ENCODE measurements at regions not wholly inside any gene's neighbourhood (a gene's known extent, or its start where the extent isn't known, plus 50 kb on each side); places are given as distances from the start of the nearest gene placed in this dataset.
A peak's percentile ranks its signal among the peaks of the same experiment; 100 is the strongest.

GRCh38 chr12:97960741-97961608 is 498.4 kb downstream of the RMST start:
- Histone ChIP-seq H3K4me2 (ENCODE audit: low read length) (no peak overlapping the region), H3K9me3 (ENCODE audit: insufficient read depth, low read length) (0 out of 2 replicates have a peak, but pooled peaks cover 6% of the 10 kb centered on the region), H4K20me1 (ENCODE audit: insufficient read depth, low read length) (no peaks in the 10 kb centered on the region), H3K4me3 (ENCODE audit: low read length) (no peak overlapping the region), H3K4me1 (ENCODE audit: low read length) (no peaks in the 10 kb centered on the region), H3K36me3 (replicated peaks; ENCODE audit: low read depth, low read length) (no peaks in the 10 kb centered on the region), H3K27me3 (ENCODE audit: low read depth, low read length) (no peaks in the 10 kb centered on the region), H2AFZ (ENCODE audit: low read depth, low read length) (no peak overlapping the region), H3K27ac (ENCODE audit: low read length) (no peak overlapping the region), H3K9ac (ENCODE audit: low read length) (no peak overlapping the region), H3K79me2 (ENCODE audit: low read length) (no peaks in the 10 kb centered on the region)
- TF ChIP-seq EZH2phosphoT487 (IDR thresholded peaks at IDR 0.05; ENCODE audit: low read depth) (no peak), CTCF (IDR thresholded peaks at IDR 0.05; ENCODE audit: low read depth, low read length) (peak; percentile 84)

DNA sequence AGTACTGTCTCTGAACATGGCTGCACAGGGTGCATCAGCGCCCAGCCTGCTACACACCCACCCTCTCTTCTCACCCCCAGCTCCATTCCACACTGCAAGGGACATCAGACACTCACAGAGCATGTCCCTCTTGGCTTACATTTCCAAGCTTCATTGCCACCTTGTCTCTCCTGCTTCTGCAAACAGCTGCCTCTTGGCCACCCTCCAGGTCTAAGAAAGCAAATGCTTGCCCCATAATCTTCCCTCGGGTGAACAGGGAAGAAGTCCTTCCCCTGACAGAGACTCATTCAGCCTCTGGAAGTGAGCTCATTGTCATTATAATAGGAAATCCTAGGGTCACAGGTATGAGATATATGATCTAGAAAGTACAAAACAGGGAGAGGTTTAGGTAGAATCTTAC is 505.2 kb downstream of the RMST start:
- Histone ChIP-seq H2AFZ (ENCODE audit: low read depth, low read length) (no peak overlapping the region), H3K27ac (ENCODE audit: low read length) (no peak overlapping the region), H3K36me3 (replicated peaks; ENCODE audit: low read depth, low read length) (no peaks in the 10 kb centered on the region), H3K4me1 (ENCODE audit: low read length) (no peaks in the 10 kb centered on the region), H3K9ac (ENCODE audit: low read length) (no peak overlapping the region), H3K79me2 (ENCODE audit: low read length) (no peaks in the 10 kb centered on the region), H4K20me1 (ENCODE audit: insufficient read depth, low read length) (no peaks in the 10 kb centered on the region), H3K27me3 (ENCODE audit: low read depth, low read length) (no peaks in the 10 kb centered on the region), H3K9me3 (ENCODE audit: insufficient read depth, low read length) (no peaks in the 10 kb centered on the region), H3K4me3 (ENCODE audit: low read length) (no peak overlapping the region), H3K4me2 (ENCODE audit: low read length) (no peak overlapping the region)
- TF ChIP-seq CTCF (IDR thresholded peaks at IDR 0.05; ENCODE audit: low read depth, low read length), result no peak
- TF ChIP-seq EZH2phosphoT487 (IDR thresholded peaks at IDR 0.05; ENCODE audit: low read depth), result no peak

DNA sequence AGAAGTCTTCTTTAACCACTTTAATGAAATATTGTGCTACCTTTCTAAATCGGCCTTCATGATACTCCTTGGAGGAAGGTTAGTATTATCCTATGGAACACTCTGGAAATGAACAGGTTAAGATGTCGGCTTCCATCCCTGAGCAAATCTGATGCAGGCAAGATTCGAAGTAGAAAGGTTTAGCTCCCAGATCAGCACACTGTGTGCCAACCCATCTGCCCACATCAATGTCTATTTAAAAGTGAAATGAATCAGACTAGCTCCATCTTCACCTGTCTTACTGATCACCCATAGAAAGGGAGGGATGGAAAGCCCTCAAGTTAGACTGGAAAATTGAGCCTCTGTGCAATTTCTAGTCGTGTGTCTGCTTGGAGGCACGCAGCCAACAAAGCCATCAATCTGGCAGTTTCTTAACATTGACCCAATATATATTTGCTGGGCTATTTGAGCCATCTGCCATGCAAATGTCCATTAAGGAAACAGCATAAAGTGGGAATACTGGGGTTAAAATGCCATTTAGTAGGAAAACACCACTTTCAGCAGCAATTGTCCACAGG is 506.1 kb downstream of the RMST start:
- H3K36me3 ChIP-seq (replicated peaks; ENCODE audit: low read depth, low read length), result no peaks in the 10 kb centered on the region
- no peak overlapping the region for H3K4me3 ChIP-seq (ENCODE audit: low read length)
- H3K4me1 ChIP-seq (ENCODE audit: low read length), result no peaks in the 10 kb centered on the region
- H3K27ac ChIP-seq (ENCODE audit: low read length), result no peak overlapping the region
- TF ChIP-seq CTCF (IDR thresholded peaks at IDR 0.05; ENCODE audit: low read depth, low read length) (no peak), EZH2phosphoT487 (IDR thresholded peaks at IDR 0.05; ENCODE audit: low read depth) (no peak)
- no peak overlapping the region for H2AFZ ChIP-seq (ENCODE audit: low read depth, low read length)
- no peaks in the 10 kb centered on the region for H3K27me3 ChIP-seq (ENCODE audit: low read depth, low read length)
- H3K4me2 ChIP-seq (ENCODE audit: low read length), result no peak overlapping the region
- H3K9me3 ChIP-seq (ENCODE audit: insufficient read depth, low read length), result no peaks in the 10 kb centered on the region
- no peak overlapping the region for H3K9ac ChIP-seq (ENCODE audit: low read length)
- no peaks in the 10 kb centered on the region for H3K79me2 ChIP-seq (ENCODE audit: low read length)
- H4K20me1 ChIP-seq (ENCODE audit: insufficient read depth, low read length), result no peaks in the 10 kb centered on the region

- TF ChIP-seq CTCF (IDR thresholded peaks at IDR 0.05; ENCODE audit: low read depth, low read length) (no peak), EZH2phosphoT487 (IDR thresholded peaks at IDR 0.05; ENCODE audit: low read depth) (no peak)
- Histone ChIP-seq H3K9ac (ENCODE audit: low read length) (no peak overlapping the region), H4K20me1 (ENCODE audit: insufficient read depth, low read length) (no peaks in the 10 kb centered on the region), H3K79me2 (ENCODE audit: low read length) (no peaks in the 10 kb centered on the region), H3K27me3 (ENCODE audit: low read depth, low read length) (no peaks in the 10 kb centered on the region), H3K4me2 (ENCODE audit: low read length) (no peak overlapping the region), H2AFZ (ENCODE audit: low read depth, low read length) (no peak overlapping the region), H3K9me3 (ENCODE audit: insufficient read depth, low read length) (no peaks in the 10 kb centered on the region), H3K36me3 (replicated peaks; ENCODE audit: low read depth, low read length) (no peaks in the 10 kb centered on the region), H3K27ac (ENCODE audit: low read length) (no peak overlapping the region), H3K4me1 (ENCODE audit: low read length) (no peaks in the 10 kb centered on the region), H3K4me3 (ENCODE audit: low read length) (no peak overlapping the region)
These were observed 515.3 kb downstream of the RMST start for GRCh38 chr12:97977870-97978405.

Measured in OCI-LY3 (cell line).